Aorta (tissue), 5 donors: ENCODE measurements at regions not wholly inside any gene's neighbourhood (a gene's known extent, or its start where the extent isn't known, plus 50 kb on each side); places are given as distances from the start of the nearest gene placed in this dataset.

ENCODE experiments used
- ATAC-seq: fragments of 200-7000 bp; cut with Tn5 transposase; one replicate; pipeline ENCODE4 v1.9.1; 2022; ENCODE audit warnings: moderate library complexity; ENCODE audit not compliant: low FRiP score
- DNase-seq, 2 donors: peaks; one replicate each; pipeline ENCODE4 v3.0.0-alpha.2; 2020
- H3K27ac ChIP-seq, 2 donors: one replicate each; pipeline ENCODE4 v1.5.1; 2013; ENCODE audit warnings: low read length in 2 of 2, mild to moderate bottlenecking in 2 of 2, moderate library complexity in 2 of 2, control low read depth in 1 of 2, inconsistent platforms in 1 of 2, low read depth in 1 of 2
- H3K27me3 ChIP-seq, 2 donors: one replicate each; pipeline ENCODE4 v1.6.1; 2013; ENCODE audit warnings: control low read depth in 1 of 2, low read length in 1 of 2, mild to moderate bottlenecking in 1 of 2, moderate library complexity in 1 of 2; ENCODE audit not compliant: insufficient read depth in 2 of 2, control insufficient read depth in 1 of 2
- H3K36me3 ChIP-seq, 2 donors: one replicate each; pipeline ENCODE4 v1.6.1; 2013; ENCODE audit warnings: control low read depth in 1 of 2, low read length in 1 of 2, mild to moderate bottlenecking in 1 of 2; ENCODE audit not compliant: insufficient read depth in 2 of 2, control insufficient read depth in 1 of 2
- H3K4me1 ChIP-seq, 2 donors: one replicate each; pipeline ENCODE4 v1.6.1; 2013; ENCODE audit warnings: low read length in 2 of 2, control low read depth in 1 of 2, mild to moderate bottlenecking in 1 of 2, moderate library complexity in 1 of 2; ENCODE audit not compliant: insufficient read depth in 2 of 2, control insufficient read depth in 1 of 2
- H3K4me3 ChIP-seq, 2 donors: one replicate each; pipeline ENCODE4 v1.5.1; 2013; ENCODE audit warnings: low read length in 2 of 2, control low read depth in 1 of 2, mild to moderate bottlenecking in 1 of 2
- H3K9me3 ChIP-seq: one replicate; pipeline ENCODE4 v1.6.1; 2013; ENCODE audit warnings: mild to moderate bottlenecking, low read length; ENCODE audit not compliant: control insufficient read depth
- WGBS, 2 donors: extraction: QIAGEN DNeasy Blood & Tissue Kit; methylation state at CpG; one replicate each; pipeline ENCODE4 v1.1.7; 2013; 5-methylcytosine and 5-hydroxymethylcytosine counted together
- intact Hi-C, 2 donors: fragments of 100-400 bp; cut with DNase I; formaldehyde crosslinking; loops; one replicate each; pipeline versions ENCODE4 v1.14.2 to v1.15.0; 2022
- donor health status: healthy with polysubstance abuse.
- donor health status: Bipolar disorder and iron deficiency.
- donor health status: DM: no; HTN: no; CAD: no.
- donor health status: DM: no; HTN: no; CAD: no.
- donor health status: DM: yes; HTN: yes; CAD: no.

DNA sequence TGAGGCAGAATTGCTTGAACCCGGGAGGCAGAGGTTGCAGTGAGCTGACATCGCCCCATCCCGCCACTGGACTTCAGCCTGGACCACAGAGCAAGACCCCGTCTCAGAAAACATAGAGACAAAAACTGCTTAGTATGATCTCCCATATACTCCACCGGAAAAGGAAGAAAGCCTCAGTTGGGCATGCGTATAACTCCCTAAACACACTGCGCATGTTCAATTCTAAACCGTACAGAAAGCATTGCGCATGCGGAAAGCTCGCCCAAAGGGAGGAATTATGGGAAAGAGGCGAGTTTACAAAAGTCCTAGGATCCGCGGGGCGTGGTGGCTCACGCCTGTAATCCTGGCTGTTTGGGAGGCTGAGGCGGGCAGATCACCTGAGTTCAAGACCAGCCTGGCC lies 312.7 kb upstream of the ERCC4 start:
- no peaks in the 10 kb centered on the region for H3K4me1 ChIP-seq
- WGBS, 2 donors: 90 to 93% methylated on average over 17 of the region's 17 CpGs
- DNase-seq: no peak
- intact Hi-C loops: no loop called here
- no peak for ATAC-seq
- no peaks in the 10 kb centered on the region for H3K36me3 ChIP-seq
- H3K9me3 ChIP-seq: no peaks in the 10 kb centered on the region
- H3K27me3 ChIP-seq: no peaks in the 10 kb centered on the region
- no peak overlapping the region for H3K27ac ChIP-seq
- H3K4me3 ChIP-seq: no peak overlapping the region

DNA sequence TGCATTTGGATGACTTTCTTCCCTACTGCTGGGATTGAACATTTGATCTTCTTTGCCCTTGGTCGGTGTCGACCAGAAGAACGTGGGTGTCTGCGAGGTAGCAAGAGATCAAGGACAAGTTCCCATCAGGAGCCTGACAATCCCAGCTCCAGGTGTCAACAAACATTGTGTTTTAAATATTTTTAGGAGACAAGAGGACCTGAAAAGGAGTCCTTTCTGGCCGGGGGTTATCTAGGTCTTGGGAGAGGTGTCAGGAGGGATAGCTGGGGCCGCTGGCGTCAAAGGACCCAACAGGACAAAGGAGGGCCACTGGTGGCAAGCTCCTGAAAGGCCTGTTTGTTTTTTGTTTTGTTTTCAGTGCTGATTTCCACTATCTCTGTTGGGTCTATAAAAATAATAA lies 308.4 kb upstream of the ERCC4 start:
- Histone ChIP-seq H3K9me3 (peaks cover 1% of the 10 kb centered on the region), H3K27ac (no peak overlapping the region), H3K4me3 (no peak overlapping the region), H3K36me3 (no peaks in the 10 kb centered on the region), H3K27me3 (no peaks in the 10 kb centered on the region), H3K4me1 (no peaks in the 10 kb centered on the region)
- intact Hi-C loops: no loop called here
- WGBS, 2 donors: 51 to 52% methylated on average over 7 of the region's 7 CpGs
- no peak for ATAC-seq
- DNase-seq: no peak

- intact Hi-C loops: no loop called here
- 77 to 82% methylated on average over 4 of the region's 4 CpGs for WGBS, 2 donors
- H3K36me3 ChIP-seq: no peaks in the 10 kb centered on the region
- H3K27ac ChIP-seq: no peak overlapping the region
- no peaks in the 10 kb centered on the region for H3K27me3 ChIP-seq
- no peak for DNase-seq
- no peaks in the 10 kb centered on the region for H3K4me1 ChIP-seq
- no peak for ATAC-seq
- H3K4me3 ChIP-seq: no peak overlapping the region
- peaks cover 1% of the 10 kb centered on the region for H3K9me3 ChIP-seq
Observed at GRCh38 chr16:13612623-13613022, 307.3 kb upstream of the ERCC4 start.

- H3K27ac ChIP-seq: no peak overlapping the region
- no peak for ATAC-seq
- H3K9me3 ChIP-seq: peaks cover 1% of the 10 kb centered on the region
- H3K4me1 ChIP-seq: no peaks in the 10 kb centered on the region
- H3K4me3 ChIP-seq: no peak overlapping the region
- no peaks in the 10 kb centered on the region for H3K36me3 ChIP-seq
- H3K27me3 ChIP-seq: no peaks in the 10 kb centered on the region
- WGBS, 2 donors: 64 to 72% methylated on average over 2 of the region's 2 CpGs
- intact Hi-C loops: no loop called here
- DNase-seq: no peak
Observed at GRCh38 chr16:13613165-13613564, 306.8 kb upstream of the ERCC4 start.

DNA sequence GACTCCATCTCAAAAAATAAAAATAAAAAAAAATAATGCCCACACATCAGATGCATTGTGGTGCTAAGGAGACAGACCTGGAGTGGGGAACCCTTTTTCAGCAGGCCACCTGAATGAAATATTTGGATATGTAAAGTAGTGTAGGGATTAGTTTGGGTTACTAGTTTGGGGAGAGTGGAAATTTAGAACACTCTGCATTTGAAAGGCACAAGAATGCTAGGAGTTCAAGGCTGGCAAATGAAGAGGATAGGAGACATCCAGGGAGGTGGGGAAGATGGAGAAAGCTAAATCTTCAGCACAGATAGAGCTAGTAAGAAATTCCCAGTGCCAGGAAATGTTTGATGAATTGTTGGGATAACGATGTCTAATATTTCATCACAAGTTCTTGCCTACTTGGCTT lies 298.3 kb upstream of the ERCC4 start:
- Histone ChIP-seq H3K27ac (no peak overlapping the region), H3K36me3 (no peaks in the 10 kb centered on the region), H3K9me3 (no peaks in the 10 kb centered on the region), H3K4me3 (no peak overlapping the region), H3K4me1 (no peaks in the 10 kb centered on the region), H3K27me3 (no peaks in the 10 kb centered on the region)
- WGBS, 2 donors: 71 to 76% methylated on average over 1 of the region's 1 CpG
- ATAC-seq (no peak), DNase-seq (no peak)
- intact Hi-C loops: no loop called here

DNA sequence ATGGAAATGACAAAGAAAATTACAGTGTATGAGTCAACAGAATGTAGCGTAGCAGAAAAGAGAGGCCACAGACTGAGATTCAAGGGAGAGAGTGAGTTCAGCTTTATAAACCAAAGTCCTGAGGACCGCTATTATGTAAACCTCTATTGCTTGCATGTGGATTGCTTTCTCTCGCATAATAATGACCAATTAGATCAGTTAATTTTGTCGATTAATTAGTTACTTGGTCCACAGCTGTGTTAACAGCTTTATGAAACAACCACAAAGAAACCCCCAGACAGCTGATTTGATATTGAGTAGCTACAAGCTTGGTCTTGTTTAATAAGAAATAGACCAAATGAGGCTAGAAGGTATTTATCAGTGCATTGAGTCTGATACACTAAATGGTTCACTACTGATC lies 291.8 kb upstream of the ERCC4 start:
- no peak for ATAC-seq
- DNase-seq: no peak
- Histone ChIP-seq H3K4me3 (no peak overlapping the region), H3K36me3 (no peaks in the 10 kb centered on the region), H3K4me1 (no peaks in the 10 kb centered on the region), H3K9me3 (peaks cover 2% of the 10 kb centered on the region), H3K27ac (no peak overlapping the region), H3K27me3 (no peaks in the 10 kb centered on the region)
- intact Hi-C loops: no loop called here
- WGBS, 2 donors: 74 to 95% methylated on average over 4 of the region's 4 CpGs

GRCh38 chr16:13629704-13630103 lies 290.2 kb upstream of the ERCC4 start:
- WGBS, 2 donors: 75 to 93% methylated on average over 2 of the region's 2 CpGs
- Histone ChIP-seq H3K36me3 (no peaks in the 10 kb centered on the region), H3K27ac (no peak overlapping the region), H3K27me3 (no peaks in the 10 kb centered on the region), H3K4me3 (no peak overlapping the region), H3K4me1 (no peaks in the 10 kb centered on the region), H3K9me3 (peaks cover 3% of the 10 kb centered on the region)
- DNase-seq (no peak), ATAC-seq (no peak)
- intact Hi-C loops: loop anchor here in 1 of 2 donors (10.0 kb wide), 1 partner anchor 165 kb away; no protein-coding TSS in a partner anchor

DNA sequence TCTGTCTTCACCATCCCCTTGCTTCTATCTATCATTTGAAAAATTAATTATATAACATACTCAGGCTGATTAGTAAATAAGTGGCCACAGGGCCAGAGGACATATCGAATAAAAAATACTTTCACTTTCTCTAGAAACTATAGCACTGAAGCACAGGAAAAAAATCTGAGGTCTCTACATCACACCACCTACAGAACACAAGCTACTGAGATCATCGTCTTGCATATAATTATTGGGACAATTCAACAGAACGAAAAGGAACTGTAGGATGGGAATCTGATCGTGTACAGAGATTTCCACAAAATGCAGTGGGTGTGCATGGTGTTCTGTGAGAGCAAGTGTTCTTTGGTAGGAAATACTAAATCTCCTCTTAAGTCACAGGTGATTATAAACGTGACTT lies 289.6 kb upstream of the ERCC4 start:
- no peak overlapping the region for H3K4me3 ChIP-seq
- 58 to 70% methylated on average over 5 of the region's 5 CpGs for WGBS, 2 donors
- no peaks in the 10 kb centered on the region for H3K27me3 ChIP-seq
- H3K4me1 ChIP-seq: no peaks in the 10 kb centered on the region
- intact Hi-C loops: loop anchor here in 1 of 2 donors (10.0 kb wide), 1 partner anchor 164 kb away; no protein-coding TSS in a partner anchor
- ATAC-seq: no peak
- peaks cover 3% of the 10 kb centered on the region for H3K9me3 ChIP-seq
- no peaks in the 10 kb centered on the region for H3K36me3 ChIP-seq
- no peak overlapping the region for H3K27ac ChIP-seq
- no peak for DNase-seq

DNA sequence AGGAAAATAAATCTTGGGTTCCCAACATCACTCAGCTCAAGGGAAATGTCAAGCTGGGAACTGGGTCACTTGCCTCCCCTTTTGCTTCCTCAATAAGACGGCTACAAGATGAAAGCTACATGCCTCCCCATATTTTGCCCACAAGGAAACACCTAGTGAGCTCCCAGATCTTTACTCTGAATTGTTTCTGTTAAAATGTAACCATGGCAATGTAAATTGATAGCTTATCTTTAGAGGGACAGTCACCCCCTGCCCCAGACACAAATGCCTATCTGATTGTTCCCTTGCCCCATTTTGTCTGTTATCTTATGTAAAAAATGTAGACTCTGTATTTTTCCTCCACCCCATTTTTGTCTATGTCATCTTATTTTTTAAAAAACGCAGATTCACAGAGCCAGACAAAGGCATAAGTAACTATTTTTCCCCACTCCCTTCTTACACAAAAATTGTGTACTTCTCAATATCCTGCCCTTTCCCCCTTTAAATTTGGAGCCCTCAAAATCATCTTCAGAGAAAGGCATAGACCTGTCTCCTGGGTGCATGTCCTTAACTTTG lies 288.7 kb upstream of the ERCC4 start:
- Histone ChIP-seq H3K9me3 (peaks cover 3% of the 10 kb centered on the region), H3K27ac (no peak overlapping the region), H3K4me3 (no peak overlapping the region), H3K4me1 (no peaks in the 10 kb centered on the region), H3K36me3 (no peaks in the 10 kb centered on the region), H3K27me3 (no peaks in the 10 kb centered on the region)
- 48 to 63% methylated on average over 2 of the region's 2 CpGs for WGBS, 2 donors
- intact Hi-C loops: loop anchor here in 1 of 2 donors (10.0 kb wide), 1 partner anchor 164 kb away; no protein-coding TSS in a partner anchor
- ATAC-seq (no peak), DNase-seq (no peak)
